ENCODE measurements at regions not wholly inside any gene's neighbourhood (a gene's known extent, or its start where the extent isn't known, plus 50 kb on each side); places are given as distances from the start of the nearest gene placed in this dataset.
"Not testable (repeated sequence)": the region's sequence is repeated elsewhere in the genome, so short reads cannot be mapped to it uniquely, and the experiment has no call there.

GRCh38 chrX:71838092-71838491 lies 72.6 kb upstream of the NHSL2 start:
- not testable (repeated sequence) for TF ChIP-seq ELF4 (IDR thresholded peaks at IDR 0.05); SUZ12 (IDR thresholded peaks at IDR 0.05); SP1 (IDR thresholded peaks at IDR 0.05); BHLHE40 (IDR thresholded peaks at IDR 0.05; ENCODE audit: borderline replicate concordance); TARDBP (IDR thresholded peaks at IDR 0.05); FOXM1 (IDR thresholded peaks at IDR 0.05; ENCODE audit: borderline replicate concordance); L3MBTL2 (conservative IDR thresholded peaks at IDR 0.05); PKNOX1 (IDR thresholded peaks at IDR 0.05); CTBP1 (IDR thresholded peaks at IDR 0.05; ENCODE audit: borderline replicate concordance)
